Hepatocyte (in vitro differentiated cells): ENCODE measurements at regions not wholly inside any gene's neighbourhood (a gene's known extent, or its start where the extent isn't known, plus 50 kb on each side); places are given as distances from the start of the nearest gene placed in this dataset.
A peak's percentile ranks its signal among the peaks of the same experiment; 100 is the strongest.

ENCODE experiments used
- DNase-seq: peaks from one replicate; pipeline ENCODE4 v3.0.0-alpha.2; 2016; ENCODE audit warnings: low spot score
- H2AFZ ChIP-seq: fragments of 200-600 bp; sonication (generic); 2 replicates; pipeline ENCODE4 v1.6.0; 2016; ENCODE audit warnings: antibody characterized with exemption, mild to moderate bottlenecking
- H3K27ac ChIP-seq: fragments of 200-600 bp; sonication (generic); 2 replicates; pipeline ENCODE4 v1.5.1; 2016; ENCODE audit warnings: mild to moderate bottlenecking
- H3K27me3 ChIP-seq: fragments of 200-600 bp; sonication (generic); 2 replicates; pipeline ENCODE4 v1.6.1; 2016
- H3K36me3 ChIP-seq: fragments of 200-600 bp; sonication (generic); replicated peaks from 2 replicates; pipeline ENCODE4 v1.5.1; 2016; ENCODE audit warnings: low read depth; ENCODE audit not compliant: insufficient read depth
- H3K4me1 ChIP-seq: fragments of 200-600 bp; sonication (generic); 2 replicates; pipeline ENCODE4 v1.5.1; 2016; ENCODE audit warnings: mild to moderate bottlenecking, moderate library complexity; ENCODE audit not compliant: insufficient read depth
- H3K4me2 ChIP-seq: fragments of 200-600 bp; sonication (generic); 2 replicates; pipeline ENCODE4 v1.6.0; 2016
- H3K4me3 ChIP-seq: fragments of 200-600 bp; sonication (generic); 2 replicates; pipeline ENCODE4 v1.5.1; 2016; ENCODE audit warnings: mild to moderate bottlenecking
- H3K79me2 ChIP-seq: fragments of 200-600 bp; sonication (generic); 2 replicates; pipeline ENCODE4 v1.6.0; 2017; ENCODE audit warnings: mild to moderate bottlenecking
- H3K9me2 ChIP-seq: fragments of 200-600 bp; sonication (generic); replicated peaks from 2 replicates; pipeline ENCODE4 v1.6.0; 2017; ENCODE audit warnings: mild to moderate bottlenecking; ENCODE audit not compliant: insufficient read depth
- H3K9me3 ChIP-seq: fragments of 200-600 bp; sonication (generic); 2 replicates; pipeline ENCODE4 v1.5.1; 2016; ENCODE audit warnings: low read depth, mild to moderate bottlenecking
- H4K20me1 ChIP-seq: fragments of 200-600 bp; sonication (generic); 2 replicates; pipeline ENCODE4 v1.6.0; 2016; ENCODE audit warnings: mild to moderate bottlenecking; ENCODE audit not compliant: insufficient read depth, poor library complexity, severe bottlenecking
- EZH2 ChIP-seq: fragments of 200-600 bp; sonication (generic); IDR thresholded peaks from 2 replicates; pipeline ENCODE4 v1.6.1; 2016; ENCODE audit warnings: antibody characterized with exemption, mild to moderate bottlenecking, borderline replicate concordance
- EZH2phosphoT487 ChIP-seq: fragments of 200-600 bp; sonication (generic); IDR thresholded peaks from one replicate; pipeline ENCODE4 v1.6.1; 2018; ENCODE audit warnings: antibody characterized with exemption, mild to moderate bottlenecking, low read depth, moderate library complexity; ENCODE audit not compliant: unreplicated experiment, severe bottlenecking
- WGBS: methylation state at CpG from one replicate; pipeline ENCODE4 v1.1.6; 2016; ENCODE audit warnings: low lambda C conversion rate; ENCODE audit errors: missing lambda C conversion rate; 5-methylcytosine and 5-hydroxymethylcytosine counted together
- TF ChIP-seq, protein P1 (sequence below): fragments of 200-600 bp; sonication (generic); IDR thresholded peaks from 2 replicates; pipeline ENCODE4 v1.5.1; 2016; ENCODE audit warnings: antibody characterized with exemption, mild to moderate bottlenecking; ENCODE audit not compliant: poor library complexity

GRCh38 chr17:73949903-73950592 lies 253.4 kb upstream of the RPL38 start:
- Histone ChIP-seq H3K4me3 (no peak overlapping the region), H3K4me2 (no peak overlapping the region), H3K4me1 (peaks cover 11% of the 10 kb centered on the region), H3K36me3 (no peaks in the 10 kb centered on the region), H3K27ac (no peak overlapping the region), H3K9me3 (no peaks in the 10 kb centered on the region), H2AFZ (no peak overlapping the region), H3K27me3 (peaks cover 24% of the 10 kb centered on the region), H3K79me2 (no peaks in the 10 kb centered on the region), H4K20me1 (no peaks in the 10 kb centered on the region), H3K9me2 (no peaks in the 10 kb centered on the region)
- 82% methylated on average over 13 of the region's 13 CpGs for WGBS
- TF ChIP-seq EZH2phosphoT487 (no peak), EZH2 (no peak)
- TF ChIP-seq, protein P1, sequence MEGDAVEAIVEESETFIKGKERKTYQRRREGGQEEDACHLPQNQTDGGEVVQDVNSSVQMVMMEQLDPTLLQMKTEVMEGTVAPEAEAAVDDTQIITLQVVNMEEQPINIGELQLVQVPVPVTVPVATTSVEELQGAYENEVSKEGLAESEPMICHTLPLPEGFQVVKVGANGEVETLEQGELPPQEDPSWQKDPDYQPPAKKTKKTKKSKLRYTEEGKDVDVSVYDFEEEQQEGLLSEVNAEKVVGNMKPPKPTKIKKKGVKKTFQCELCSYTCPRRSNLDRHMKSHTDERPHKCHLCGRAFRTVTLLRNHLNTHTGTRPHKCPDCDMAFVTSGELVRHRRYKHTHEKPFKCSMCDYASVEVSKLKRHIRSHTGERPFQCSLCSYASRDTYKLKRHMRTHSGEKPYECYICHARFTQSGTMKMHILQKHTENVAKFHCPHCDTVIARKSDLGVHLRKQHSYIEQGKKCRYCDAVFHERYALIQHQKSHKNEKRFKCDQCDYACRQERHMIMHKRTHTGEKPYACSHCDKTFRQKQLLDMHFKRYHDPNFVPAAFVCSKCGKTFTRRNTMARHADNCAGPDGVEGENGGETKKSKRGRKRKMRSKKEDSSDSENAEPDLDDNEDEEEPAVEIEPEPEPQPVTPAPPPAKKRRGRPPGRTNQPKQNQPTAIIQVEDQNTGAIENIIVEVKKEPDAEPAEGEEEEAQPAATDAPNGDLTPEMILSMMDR = no peak
- DNase-seq = no peak

DNA sequence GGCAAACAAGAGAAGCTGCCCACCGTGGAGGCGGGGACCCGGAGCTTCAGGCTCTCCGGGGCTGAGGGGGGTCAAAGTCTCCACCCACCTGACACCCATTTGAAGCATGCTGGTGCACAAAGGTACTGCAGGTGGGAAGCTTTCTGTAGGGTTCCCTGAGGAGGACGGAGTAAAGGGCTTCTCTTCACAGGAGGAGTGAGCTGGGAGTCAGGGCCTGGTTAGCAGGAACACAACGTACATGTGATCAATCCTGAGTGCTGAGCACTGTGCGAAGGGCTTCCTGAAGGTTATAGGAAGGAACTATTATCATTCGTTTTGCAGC lies 252.9 kb upstream of the RPL38 start:
- 72% methylated on average over 8 of the region's 8 CpGs for WGBS
- H3K27me3 ChIP-seq = peaks cover 20% of the 10 kb centered on the region
- H4K20me1 ChIP-seq = no peaks in the 10 kb centered on the region
- no peaks in the 10 kb centered on the region for H3K9me2 ChIP-seq
- no peaks in the 10 kb centered on the region for H3K79me2 ChIP-seq
- peaks cover 11% of the 10 kb centered on the region for H3K4me1 ChIP-seq
- no peaks in the 10 kb centered on the region for H3K9me3 ChIP-seq
- DNase-seq = no peak
- H3K4me2 ChIP-seq = no peak overlapping the region
- H3K27ac ChIP-seq = no peak overlapping the region
- no peak overlapping the region for H2AFZ ChIP-seq
- H3K4me3 ChIP-seq = no peak overlapping the region
- H3K36me3 ChIP-seq = no peaks in the 10 kb centered on the region
- TF ChIP-seq EZH2 (no peak), EZH2phosphoT487 (no peak)
- TF ChIP-seq, protein P1 = no peak

GRCh38 chr17:73952082-73952479 lies 251.4 kb upstream of the RPL38 start:
- Histone ChIP-seq H3K36me3 (no peaks in the 10 kb centered on the region), H3K79me2 (no peaks in the 10 kb centered on the region), H3K9me3 (no peaks in the 10 kb centered on the region), H3K27ac (peak overlapping the region; percentile 31), H2AFZ (no peak overlapping the region), H4K20me1 (no peaks in the 10 kb centered on the region), H3K4me2 (peak overlapping the region; percentile 93), H3K27me3 (peaks cover 20% of the 10 kb centered on the region), H3K4me1 (peaks cover 11% of the 10 kb centered on the region), H3K9me2 (no peaks in the 10 kb centered on the region), H3K4me3 (peak overlapping the region; percentile 24)
- TF ChIP-seq, protein P1 = no peak
- TF ChIP-seq EZH2 (no peak), EZH2phosphoT487 (no peak)
- peak; percentile 67 for DNase-seq
- WGBS = 3% methylated on average over 19 of the region's 20 CpGs
